AG10803 (cell line): ENCODE measurements at regions not wholly inside any gene's neighbourhood (a gene's known extent, or its start where the extent isn't known, plus 50 kb on each side); places are given as distances from the start of the nearest gene placed in this dataset.
"Not testable (repeated sequence)": the region's sequence is repeated elsewhere in the genome, so short reads cannot be mapped to it uniquely, and the experiment has no call there.

Experiments
- DNase-seq: peaks from one replicate; pipeline ENCODE4 v3.0.0; 2010; ENCODE audit warnings: low read depth
- H3K4me3 ChIP-seq: 2 replicates; pipeline ENCODE4 v1.5.1; 2011; ENCODE audit warnings: mild to moderate bottlenecking, low read length, control low read depth
- TF ChIP-seq, protein P1 (sequence below): conservative IDR thresholded peaks from 2 replicates; pipeline ENCODE4 v1.5.1; 2011; ENCODE audit warnings: mild to moderate bottlenecking, low read length, control low read depth, inconsistent platforms

DNA sequence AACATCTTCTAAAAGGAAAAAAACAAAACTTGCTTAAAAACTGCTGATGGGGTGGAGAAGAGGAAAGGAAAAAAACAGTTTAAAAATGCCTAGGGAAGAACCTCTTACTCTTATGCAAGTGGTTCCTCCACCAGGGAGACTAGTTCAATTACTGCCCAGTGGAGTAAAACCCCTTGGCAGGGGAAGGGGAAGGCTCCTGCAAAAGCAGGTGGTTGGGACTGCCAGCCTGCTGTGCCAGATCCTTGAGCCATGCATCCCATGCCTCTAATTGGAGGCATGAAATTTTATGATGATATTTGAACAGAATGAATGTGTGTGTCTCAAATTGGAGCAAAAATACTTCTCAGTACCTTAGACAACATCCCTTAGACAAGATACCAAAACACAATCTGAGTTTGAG, 118.8 kb downstream of the FSCB start:
- H3K4me3 ChIP-seq = no peak overlapping the region
- TF ChIP-seq, protein P1, sequence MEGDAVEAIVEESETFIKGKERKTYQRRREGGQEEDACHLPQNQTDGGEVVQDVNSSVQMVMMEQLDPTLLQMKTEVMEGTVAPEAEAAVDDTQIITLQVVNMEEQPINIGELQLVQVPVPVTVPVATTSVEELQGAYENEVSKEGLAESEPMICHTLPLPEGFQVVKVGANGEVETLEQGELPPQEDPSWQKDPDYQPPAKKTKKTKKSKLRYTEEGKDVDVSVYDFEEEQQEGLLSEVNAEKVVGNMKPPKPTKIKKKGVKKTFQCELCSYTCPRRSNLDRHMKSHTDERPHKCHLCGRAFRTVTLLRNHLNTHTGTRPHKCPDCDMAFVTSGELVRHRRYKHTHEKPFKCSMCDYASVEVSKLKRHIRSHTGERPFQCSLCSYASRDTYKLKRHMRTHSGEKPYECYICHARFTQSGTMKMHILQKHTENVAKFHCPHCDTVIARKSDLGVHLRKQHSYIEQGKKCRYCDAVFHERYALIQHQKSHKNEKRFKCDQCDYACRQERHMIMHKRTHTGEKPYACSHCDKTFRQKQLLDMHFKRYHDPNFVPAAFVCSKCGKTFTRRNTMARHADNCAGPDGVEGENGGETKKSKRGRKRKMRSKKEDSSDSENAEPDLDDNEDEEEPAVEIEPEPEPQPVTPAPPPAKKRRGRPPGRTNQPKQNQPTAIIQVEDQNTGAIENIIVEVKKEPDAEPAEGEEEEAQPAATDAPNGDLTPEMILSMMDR = no peak
- no peak for DNase-seq

DNA sequence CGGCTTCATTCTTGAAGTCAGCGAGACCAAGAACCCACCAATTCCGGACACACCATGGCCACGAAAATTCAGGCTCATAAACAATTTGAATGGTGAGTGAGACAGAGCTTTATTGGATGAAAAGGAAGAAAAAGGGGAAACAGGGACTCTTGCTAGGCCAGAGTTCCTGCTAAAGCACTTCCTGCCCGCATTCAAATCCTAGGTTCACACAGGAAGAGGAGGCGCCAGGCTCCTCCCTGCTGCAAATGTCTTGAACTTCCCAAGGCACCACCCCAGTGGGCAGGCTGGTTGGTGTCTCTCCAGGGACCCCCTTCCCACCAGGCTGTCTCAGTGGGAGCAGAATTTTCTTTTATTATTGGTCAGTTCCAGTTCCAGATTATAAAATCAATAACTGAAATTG, 121.2 kb downstream of the FSCB start:
- TF ChIP-seq, protein P1 = no peak
- no peak for DNase-seq
- H3K4me3 ChIP-seq = no peak overlapping the region

DNA sequence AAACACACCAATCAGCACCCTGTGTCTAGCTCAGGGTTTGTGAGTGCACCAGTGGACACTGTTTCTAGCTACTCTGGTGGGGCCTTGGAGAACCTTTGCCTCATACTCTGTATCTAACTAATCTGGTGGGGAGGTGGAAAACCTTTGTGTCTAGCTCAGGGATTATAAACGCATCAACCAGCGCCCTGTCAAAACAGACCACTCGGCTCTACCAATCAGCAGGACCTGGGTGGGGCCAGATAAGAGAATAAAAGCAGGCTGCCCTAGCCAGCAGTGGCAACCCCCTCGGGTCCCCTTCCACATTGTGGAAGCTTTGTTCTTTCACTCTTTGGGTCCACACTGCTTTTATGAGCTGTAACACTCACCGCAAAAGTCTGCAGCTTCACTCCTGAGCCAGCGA, 121.8 kb downstream of the FSCB start:
- H3K4me3 ChIP-seq, DNase-seq: not testable (repeated sequence)

DNA sequence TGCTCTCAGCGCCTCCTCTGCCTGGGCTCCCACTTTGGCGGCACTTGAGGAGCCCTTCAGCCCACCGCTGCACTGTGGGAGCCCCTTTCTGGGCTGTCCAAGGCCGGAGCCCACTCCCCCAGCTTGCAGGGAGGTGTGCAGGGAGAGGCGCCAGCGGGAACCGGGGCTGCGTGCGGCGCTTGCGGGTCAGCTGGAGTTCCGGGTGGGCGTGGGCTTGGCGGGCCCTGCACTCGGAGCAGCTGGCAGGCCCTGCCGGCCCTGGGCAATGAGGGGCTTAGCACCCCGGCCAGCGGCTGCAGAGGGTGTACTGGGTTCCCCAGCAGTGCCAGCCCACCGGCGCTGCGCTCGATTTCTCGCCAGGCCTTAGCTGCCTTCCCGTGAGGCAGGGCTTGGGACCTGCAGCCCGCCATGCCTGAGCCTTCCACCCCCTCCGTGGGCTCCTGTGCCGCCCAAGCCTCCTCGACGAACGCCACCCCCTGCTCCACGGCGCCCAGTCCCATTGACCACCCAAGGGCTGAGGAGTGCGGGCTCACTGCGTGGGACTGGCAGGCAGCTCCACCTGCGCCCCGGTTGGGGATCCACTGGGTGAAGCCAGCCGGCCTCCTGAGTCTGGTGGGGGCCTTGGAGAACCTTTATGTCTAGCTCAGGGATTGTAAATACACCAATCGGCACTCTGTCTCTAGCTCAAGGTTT, 122.3 kb downstream of the FSCB start:
- not testable (repeated sequence) for H3K4me3 ChIP-seq, DNase-seq

DNA sequence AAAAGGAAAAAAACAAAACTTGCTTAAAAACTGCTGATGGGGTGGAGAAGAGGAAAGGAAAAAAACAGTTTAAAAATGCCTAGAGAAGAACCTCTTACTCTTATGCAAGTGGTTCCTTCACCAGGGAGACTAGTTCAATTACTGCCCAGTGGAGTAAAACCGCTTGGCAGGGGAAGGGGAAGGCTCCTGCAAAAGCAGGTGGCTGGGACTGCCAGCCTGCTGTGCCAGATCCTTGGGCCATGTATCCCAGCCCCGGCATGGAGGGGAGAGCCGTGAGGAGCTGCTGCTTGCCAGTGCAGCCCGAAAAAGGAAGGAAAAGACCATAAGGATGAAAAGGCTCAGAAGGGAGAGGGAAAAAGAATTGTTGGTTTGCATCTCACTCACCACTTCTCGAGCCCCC, 123.0 kb downstream of the FSCB start:
- TF ChIP-seq, protein P1 = no peak
- DNase-seq = no peak
- H3K4me3 ChIP-seq = no peak overlapping the region

GRCh38 chr14:44383636-44384035, 123.4 kb downstream of the FSCB start:
- DNase-seq = no peak
- no peak overlapping the region for H3K4me3 ChIP-seq
- TF ChIP-seq, protein P1 = no peak

- DNase-seq = no peak
- TF ChIP-seq, protein P1 = no peak
Measured at GRCh38 chr14:44379292-44379977, 127.6 kb downstream of the FSCB start.

GRCh38 chr14:44374906-44375305, 132.2 kb downstream of the FSCB start:
- TF ChIP-seq, protein P1 = no peak
- no peak for DNase-seq
- no peak overlapping the region for H3K4me3 ChIP-seq

More at GRCh38 chr14:44379292-44379977, 127.6 kb downstream of the FSCB start:
- H3K4me3 ChIP-seq = no peak overlapping the region
